ENCODE measurements at regions not wholly inside any gene's neighbourhood (a gene's known extent, or its start where the extent isn't known, plus 50 kb on each side); places are given as distances from the start of the nearest gene placed in this dataset.
"Not testable (repeated sequence)": the region's sequence is repeated elsewhere in the genome, so short reads cannot be mapped to it uniquely, and the experiment has no call there.

DNA sequence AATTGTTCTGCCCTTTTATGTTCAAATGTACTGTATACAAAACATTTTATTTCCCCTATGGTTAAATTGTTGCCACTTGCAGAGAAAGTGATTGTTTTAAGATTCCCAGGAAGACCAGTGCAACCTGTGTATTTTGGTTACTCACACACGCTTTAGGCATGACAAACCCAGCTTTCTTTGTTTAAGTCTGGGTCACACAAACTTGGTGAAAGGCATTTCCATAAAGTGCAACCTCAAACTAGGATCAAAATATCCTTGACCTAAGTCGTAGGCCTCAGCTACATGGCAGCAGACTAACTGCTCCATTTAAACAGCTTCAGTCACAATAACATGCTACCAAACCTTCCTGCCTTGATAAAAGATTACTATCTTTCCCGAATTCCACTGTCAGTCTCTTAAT is 639.0 kb upstream of the PRR20A start:
- Mint-ChIP-seq H3K4me3 (ENCODE audit: low read depth) (no peak overlapping the region), H3K4me1 (ENCODE audit: low read depth) (no peaks in the 10 kb centered on the region), H3K36me3 (ENCODE audit: insufficient read depth) (no peaks in the 10 kb centered on the region), H3K27ac (no peak overlapping the region), H3K9me3 (ENCODE audit: low read depth) (peaks cover under 1% of the 10 kb centered on the region), H3K27me3 (no peaks in the 10 kb centered on the region)
- no peak for DNase-seq (ENCODE audit: low spot score, unreplicated experiment)
- no peak for TF ChIP-seq CTCF (IDR thresholded peaks at IDR 0.05; ENCODE audit: unreplicated experiment)

DNA sequence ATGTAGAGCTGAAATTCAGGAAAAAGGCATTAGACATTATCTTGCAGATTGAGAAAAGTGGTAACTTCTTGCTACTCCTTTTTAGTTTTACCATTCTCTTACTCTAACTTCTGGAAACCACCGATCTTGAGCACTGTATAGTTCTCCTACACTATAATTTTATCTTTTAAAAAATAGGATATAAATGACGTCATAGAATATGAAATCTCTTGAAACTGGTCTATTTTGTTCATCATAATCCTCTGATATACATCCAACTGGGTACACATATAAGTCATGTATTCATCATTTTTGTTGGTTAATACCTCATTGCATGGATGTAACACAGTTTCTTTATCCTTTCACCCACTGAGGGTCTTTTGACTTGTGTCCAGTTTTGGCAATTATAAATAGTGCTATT is 629.9 kb upstream of the PRR20A start:
- no peak for DNase-seq (ENCODE audit: low spot score, unreplicated experiment)

DNA sequence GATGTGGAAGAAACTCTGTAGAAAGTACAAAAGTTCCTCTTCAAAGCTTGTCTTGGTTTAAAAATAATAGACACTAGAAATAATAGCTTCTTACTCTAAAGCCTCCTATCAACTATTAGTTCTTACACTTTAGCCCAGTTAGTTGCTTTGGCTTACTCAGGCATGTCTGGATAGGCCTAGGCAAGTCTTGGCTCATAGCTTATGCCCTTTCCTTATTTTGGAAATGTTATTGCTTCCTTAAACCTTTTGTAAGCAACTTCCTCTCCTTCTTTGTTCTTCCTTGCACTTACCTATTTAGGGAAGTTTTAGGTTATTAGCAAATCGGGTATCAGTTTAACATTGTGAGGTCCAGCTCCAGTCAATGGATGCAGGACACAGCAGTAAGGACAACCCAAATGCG is 628.4 kb upstream of the PRR20A start:
- not testable (repeated sequence) for H3K4me3 Mint-ChIP-seq (ENCODE audit: low read depth)

More for the DNA sequence above, 629.9 kb upstream of the PRR20A start:
- Mint-ChIP-seq H3K36me3 (ENCODE audit: insufficient read depth) (no peaks in the 10 kb centered on the region), H3K4me1 (ENCODE audit: low read depth) (no peaks in the 10 kb centered on the region), H3K27ac (no peak overlapping the region), H3K27me3 (peaks cover 3% of the 10 kb centered on the region), H3K9me3 (ENCODE audit: low read depth) (peaks cover 2% of the 10 kb centered on the region), H3K4me3 (ENCODE audit: low read depth) (no peak overlapping the region)
- no peak for TF ChIP-seq CTCF (IDR thresholded peaks at IDR 0.05; ENCODE audit: unreplicated experiment)

GRCh38 chr13:56515441-56515840 is 625.3 kb upstream of the PRR20A start:
- H3K27me3 Mint-ChIP-seq, result peaks cover 4% of the 10 kb centered on the region
- H3K27ac Mint-ChIP-seq, result no peak overlapping the region
- DNase-seq (ENCODE audit: low spot score, unreplicated experiment), result no peak

More for the DNA sequence above, 628.4 kb upstream of the PRR20A start:
- not testable (repeated sequence) for H3K4me1 Mint-ChIP-seq (ENCODE audit: low read depth); H3K27ac Mint-ChIP-seq; H3K9me3 Mint-ChIP-seq (ENCODE audit: low read depth); H3K36me3 Mint-ChIP-seq (ENCODE audit: insufficient read depth); H3K27me3 Mint-ChIP-seq; DNase-seq (ENCODE audit: low spot score, unreplicated experiment)

GRCh38 chr13:56528040-56528790 is 612.5 kb upstream of the PRR20A start:
- Mint-ChIP-seq H3K4me3 (ENCODE audit: low read depth) (no peak overlapping the region), H3K27me3 (peaks cover 33% of the 10 kb centered on the region), H3K4me1 (ENCODE audit: low read depth) (peaks cover 15% of the 10 kb centered on the region), H3K27ac (no peak overlapping the region), H3K36me3 (ENCODE audit: insufficient read depth) (no peaks in the 10 kb centered on the region), H3K9me3 (ENCODE audit: low read depth) (peaks cover 5% of the 10 kb centered on the region)
- no peak for DNase-seq (ENCODE audit: low spot score, unreplicated experiment)
- TF ChIP-seq CTCF (IDR thresholded peaks at IDR 0.05; ENCODE audit: unreplicated experiment), result no peak

More at GRCh38 chr13:56515441-56515840, 625.3 kb upstream of the PRR20A start:
- no peaks in the 10 kb centered on the region for H3K36me3 Mint-ChIP-seq (ENCODE audit: insufficient read depth)
- TF ChIP-seq CTCF (IDR thresholded peaks at IDR 0.05; ENCODE audit: unreplicated experiment), result no peak
- no peaks in the 10 kb centered on the region for H3K9me3 Mint-ChIP-seq (ENCODE audit: low read depth)
- H3K4me3 Mint-ChIP-seq (ENCODE audit: low read depth), result no peak overlapping the region
- H3K4me1 Mint-ChIP-seq (ENCODE audit: low read depth), result no peaks in the 10 kb centered on the region

DNA sequence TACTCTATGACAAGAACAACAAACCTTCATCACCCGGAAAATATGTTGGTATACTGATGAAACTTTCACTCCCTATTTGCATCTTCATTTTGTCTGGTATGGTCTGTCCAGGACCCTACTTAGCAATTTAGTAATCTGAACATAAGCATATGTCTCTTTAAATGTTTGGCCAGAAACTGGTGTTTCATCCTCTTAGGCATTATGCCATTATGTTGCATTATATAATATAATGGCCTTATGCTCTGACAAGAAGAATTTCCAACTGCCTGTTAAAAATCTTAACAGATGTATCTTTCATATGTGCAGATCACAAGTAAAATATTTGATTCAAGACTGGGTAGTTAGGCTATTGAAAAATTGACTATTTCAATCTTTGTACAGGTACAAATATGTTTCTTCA is 610.6 kb upstream of the PRR20A start:
- Mint-ChIP-seq H3K36me3 (ENCODE audit: insufficient read depth) (no peaks in the 10 kb centered on the region), H3K4me3 (ENCODE audit: low read depth) (no peak overlapping the region), H3K4me1 (ENCODE audit: low read depth) (peaks cover 15% of the 10 kb centered on the region), H3K9me3 (ENCODE audit: low read depth) (no peaks in the 10 kb centered on the region), H3K27me3 (peaks cover 28% of the 10 kb centered on the region), H3K27ac (peak overlapping the region; percentile 1)
- no peak for TF ChIP-seq CTCF (IDR thresholded peaks at IDR 0.05; ENCODE audit: unreplicated experiment)
- no peak for DNase-seq (ENCODE audit: low spot score, unreplicated experiment)

- H3K36me3 Mint-ChIP-seq (ENCODE audit: insufficient read depth); H3K4me3 Mint-ChIP-seq (ENCODE audit: low read depth); DNase-seq (ENCODE audit: low spot score, unreplicated experiment); H3K27ac Mint-ChIP-seq; H3K4me1 Mint-ChIP-seq (ENCODE audit: low read depth); H3K9me3 Mint-ChIP-seq (ENCODE audit: low read depth): not testable (repeated sequence)
- H3K27me3 Mint-ChIP-seq, result peaks cover 13% of the 10 kb centered on the region
These were observed 592.8 kb upstream of the PRR20A start for GRCh38 chr13:56547921-56548320.
